GM12878 (cell line): ENCODE measurements at regions not wholly inside any gene's neighbourhood (a gene's known extent, or its start where the extent isn't known, plus 50 kb on each side); places are given as distances from the start of the nearest gene placed in this dataset.
"Not testable (repeated sequence)": the region's sequence is repeated elsewhere in the genome, so short reads cannot be mapped to it uniquely, and the experiment has no call there.

ENCODE experiments used
- ATAC-seq: fragments of 200-7000 bp; cut with Tn5 transposase; 3 replicates; pipeline ENCODE4 v1.9.1; 2020; ENCODE audit warnings: mild to moderate bottlenecking, moderate library complexity
- BruUV-seq: library from RNA; stranded (reverse); fragments of 400-500 nt; replicated peaks from 2 replicates; lab custom pipeline; 2021; lab: Mats Ljungman, UMichigan
- CTCF ChIA-PET: fragments of 300-600 bp; sonication (Branson Sonifier 250); formaldehyde crosslinking; extraction: SDS; loops from one replicate; lab custom pipeline; 2021; ENCODE audit warnings: inconsistent platforms; lab: Yijun Ruan, JAX
- POLR2A ChIA-PET: fragments of 350-600 bp; formaldehyde crosslinking; extraction: SDS; loops from one replicate; lab custom pipeline; 2021; ENCODE audit warnings: inconsistent platforms; lab: Charles Lee
- RAD21 ChIA-PET: fragments of 300-600 bp; sonication (Branson Sonifier 250); formaldehyde crosslinking; loops from one replicate; lab custom pipeline; 2023; ENCODE audit warnings: antibody characterized with exemption; ENCODE audit not compliant: unreplicated experiment; lab: Charles Lee
- SMC1A ChIA-PET: fragments of 300-600 bp; sonication (Branson Sonifier 250); formaldehyde crosslinking; loops from one replicate; lab custom pipeline; 2023; ENCODE audit not compliant: unreplicated experiment, uncharacterized antibody; lab: Charles Lee
- DNase-seq: peaks from one replicate; pipeline ENCODE4 v3.0.0-alpha.2; 2011; ENCODE audit warnings: low read depth, low spot score
- FAIRE-seq: peaks from 3 replicates; lab custom pipeline; 2011; peaks lifted over from hg19 to GRCh38; lab: Jason Lieb, UNC
- H2AFZ ChIP-seq: 2 replicates; pipeline ENCODE4 v1.6.0; 2011; ENCODE audit warnings: low read depth, low read length, control low read depth; ENCODE audit not compliant: control insufficient read depth
- H3K27ac ChIP-seq: 2 replicates; pipeline ENCODE4 v1.5.1; 2011; ENCODE audit warnings: control low read depth; ENCODE audit not compliant: control insufficient read depth, insufficient read depth
- H3K27me3 ChIP-seq, 2 experiments: replicated peaks in 1 of 2; 2 replicates each; pipeline versions ENCODE4 v1.6.0 to v1.6.1; 2011; ENCODE audit warnings: low read length in 1 of 2; ENCODE audit not compliant: control insufficient read depth in 2 of 2, insufficient read depth in 2 of 2
- H3K36me3 ChIP-seq, 2 experiments: 2 replicates each; pipeline ENCODE4 v1.5.1; 2011; ENCODE audit warnings: low read length in 1 of 2; ENCODE audit not compliant: control insufficient read depth in 2 of 2, insufficient read depth in 2 of 2
- H3K4me1 ChIP-seq: 2 replicates; pipeline ENCODE4 v1.6.1; 2011; ENCODE audit warnings: mild to moderate bottlenecking, low read length, moderate library complexity, mixed read lengths; ENCODE audit not compliant: control insufficient read depth, insufficient read depth
- H3K4me2 ChIP-seq: 2 replicates; pipeline ENCODE4 v1.6.0; 2011; ENCODE audit warnings: control low read depth; ENCODE audit not compliant: control insufficient read depth, insufficient read depth
- H3K4me3 ChIP-seq: fragments of 200-600 bp; sonication (generic); 2 replicates; pipeline ENCODE4 v1.5.1; 2016
- H3K79me2 ChIP-seq: 2 replicates; pipeline ENCODE4 v1.6.0; 2011; ENCODE audit warnings: low read length; ENCODE audit not compliant: control insufficient read depth, insufficient read depth
- H3K9ac ChIP-seq: 2 replicates; pipeline ENCODE4 v1.8.0; 2011; ENCODE audit warnings: low read length, control low read depth, mixed read lengths; ENCODE audit not compliant: control insufficient read depth, insufficient read depth
- H3K9me3 ChIP-seq: replicated peaks from 3 replicates; pipeline ENCODE4 v1.5.1; 2011; ENCODE audit warnings: mild to moderate bottlenecking, low read length; ENCODE audit not compliant: control insufficient read depth, insufficient read depth
- H4K20me1 ChIP-seq: 2 replicates; pipeline ENCODE4 v1.6.0; 2011; ENCODE audit not compliant: control insufficient read depth, insufficient read depth
- ELK1 ChIP-seq: IDR thresholded peaks from 2 replicates; pipeline ENCODE4 v1.6.1; 2012; ENCODE audit warnings: low read depth, low read length, improper control_type of control experiment
- WGBS: methylation state at CpG from one replicate; pipeline ENCODE4 v1.1.6; 2016; ENCODE audit warnings: low lambda C conversion rate; ENCODE audit not compliant: insufficient replicate concordance, insufficient coverage; ENCODE audit errors: missing lambda C conversion rate; 5-methylcytosine and 5-hydroxymethylcytosine counted together
- in situ Hi-C: fragments of 300-500 bp; cut with MboI; formaldehyde crosslinking; loops from 9 replicates; pipeline ENCODE4 v1.14.3; 2018; ENCODE audit warnings: mixed read lengths
- intact Hi-C: fragments of 100-400 bp; cut with micrococcal nuclease; formaldehyde crosslinking; loops from one replicate; pipeline ENCODE4 v1.14.2; 2022; ENCODE audit not compliant: unreplicated experiment

- no peak for TF ChIP-seq ELK1
- TF ChIP-seq, all 136 proteins: peak for 0
Observed at GRCh38 chr7:6917258-6917657, 91.2 kb upstream of the CCZ1B start (continued).

- H3K36me3 ChIP-seq, intact Hi-C loops, RAD21 ChIA-PET, H3K4me3 ChIP-seq, H3K4me1 ChIP-seq, DNase-seq, H3K9me3 ChIP-seq, in situ Hi-C loops, H3K27ac ChIP-seq, POLR2A ChIA-PET, H3K9ac ChIP-seq, FAIRE-seq, H3K27me3 ChIP-seq, CTCF ChIA-PET, BruUV-seq, H3K4me2 ChIP-seq, SMC1A ChIA-PET, H4K20me1 ChIP-seq, ATAC-seq, H2AFZ ChIP-seq, H3K79me2 ChIP-seq: not testable (repeated sequence)
- 91% methylated on average over 7 of the region's 9 CpGs for WGBS
Observed at GRCh38 chr7:6919169-6919568, 93.1 kb upstream of the CCZ1B start.

GRCh38 chr7:6924523-6924922 lies 98.4 kb upstream of the CCZ1B start:
- intact Hi-C loops, H3K79me2 ChIP-seq, CTCF ChIA-PET, SMC1A ChIA-PET, FAIRE-seq, H3K4me2 ChIP-seq, ATAC-seq, POLR2A ChIA-PET, H3K36me3 ChIP-seq, H2AFZ ChIP-seq, BruUV-seq, H3K4me3 ChIP-seq, H3K9me3 ChIP-seq, H3K27ac ChIP-seq, H4K20me1 ChIP-seq, H3K9ac ChIP-seq, in situ Hi-C loops, DNase-seq, H3K27me3 ChIP-seq: not testable (repeated sequence)
- H3K4me1 ChIP-seq: peaks cover 13% of the 10 kb centered on the region
- WGBS: 80% methylated on average over 10 of the region's 10 CpGs
- RAD21 ChIA-PET: interaction anchor here (0.6 kb wide), 1 partner anchor 574 kb away, joined by 3 read pairs; no protein-coding TSS in a partner anchor
